ENCODE measurements at regions not wholly inside any gene's neighbourhood (a gene's known extent, or its start where the extent isn't known, plus 50 kb on each side); places are given as distances from the start of the nearest gene placed in this dataset.

DNA sequence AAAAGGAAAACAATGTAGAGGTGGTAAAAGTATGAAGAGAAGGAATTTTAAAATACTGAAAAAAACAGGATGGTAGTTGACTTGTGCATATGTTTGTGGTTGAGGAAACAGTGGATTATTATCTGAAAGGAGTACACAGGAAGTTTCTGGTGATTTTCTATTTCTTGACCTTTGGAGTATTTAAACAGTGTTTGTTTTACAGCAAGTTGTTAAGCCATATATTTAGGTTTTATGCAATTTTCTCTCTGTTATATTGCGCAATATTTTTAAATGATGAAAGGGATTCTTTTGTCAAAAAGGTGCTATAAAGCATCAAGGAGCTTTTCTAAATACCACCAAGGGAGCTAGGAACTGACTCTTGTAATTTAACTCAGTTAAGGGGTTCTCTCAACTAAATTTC, 343.1 kb upstream of the MAOA start:
- no peak for DNase-seq (ENCODE audit: low read depth in 1 of 2, low spot score in 1 of 2)
- TF ChIP-seq JUND (IDR thresholded peaks at IDR 0.05; ENCODE audit: low read depth) = no peak
- in situ Hi-C loops (cut with HindIII; ENCODE audit: low pct_unique_long_range_greater_than_20kb, low sequenced_read_pairs) = no loop called here

DNA sequence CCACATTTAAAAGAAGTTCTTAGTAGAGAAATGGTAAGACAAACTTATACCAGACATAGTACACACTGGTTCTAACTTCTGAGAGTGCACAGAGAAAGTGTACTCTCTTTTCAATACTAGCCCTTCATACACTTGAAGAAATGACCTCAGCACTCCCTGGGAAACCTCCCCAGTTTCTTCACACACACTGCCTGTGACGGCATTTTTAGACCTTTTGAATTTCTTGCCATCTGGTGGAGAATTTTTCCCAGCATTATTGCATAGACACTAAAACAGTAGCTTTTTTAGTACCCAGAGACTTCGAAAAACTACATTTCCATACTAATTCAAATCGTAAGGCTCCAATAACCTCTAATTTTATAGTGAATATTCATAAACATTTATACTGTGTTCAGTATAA, 341.6 kb upstream of the MAOA start:
- in situ Hi-C loops (cut with HindIII; ENCODE audit: low pct_unique_long_range_greater_than_20kb, low sequenced_read_pairs) = no loop called here
- no peak for DNase-seq (ENCODE audit: low read depth in 1 of 2, low spot score in 1 of 2)
- no peak for TF ChIP-seq JUND (IDR thresholded peaks at IDR 0.05; ENCODE audit: low read depth)

DNA sequence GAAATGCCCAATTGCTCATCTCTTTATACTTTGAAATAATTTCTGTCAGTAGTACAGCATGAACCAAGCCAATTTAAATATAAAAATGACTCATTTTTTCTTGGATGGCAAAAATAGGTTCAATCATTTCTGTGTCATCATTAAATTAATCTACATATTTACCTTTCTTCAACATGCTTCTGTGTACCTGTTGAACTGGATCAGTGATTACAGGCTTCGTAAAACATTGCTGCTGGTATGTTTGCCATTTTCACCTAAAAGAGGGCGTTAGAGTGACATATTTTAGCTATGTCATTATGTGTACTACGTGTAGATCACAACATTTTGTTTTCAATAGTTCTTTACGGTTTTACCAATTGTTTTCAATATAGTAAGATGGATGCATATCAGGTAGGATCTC, 340.5 kb upstream of the MAOA start:
- in situ Hi-C loops (cut with HindIII; ENCODE audit: low pct_unique_long_range_greater_than_20kb, low sequenced_read_pairs) = no loop called here
- no peak for TF ChIP-seq JUND (IDR thresholded peaks at IDR 0.05; ENCODE audit: low read depth)
- no peak for DNase-seq (ENCODE audit: low read depth in 1 of 2, low spot score in 1 of 2)

DNA sequence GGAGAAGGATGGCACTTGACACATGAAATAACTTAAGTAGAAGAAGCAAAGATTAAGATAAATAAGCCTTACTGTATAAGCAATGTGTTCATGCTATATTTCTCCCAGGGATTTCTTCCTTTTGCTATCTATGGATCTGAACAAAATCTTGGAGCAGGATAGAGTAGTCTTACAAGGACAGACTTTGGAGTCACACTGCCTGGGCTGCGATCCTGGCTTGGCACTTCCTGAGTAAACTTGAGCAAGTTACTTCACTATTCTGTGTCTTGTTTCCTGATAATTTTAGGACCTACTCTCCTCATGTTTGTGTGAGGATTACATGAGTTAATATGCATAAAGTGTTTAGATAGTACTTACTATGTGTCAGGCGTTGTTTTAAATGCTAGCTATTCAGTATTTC, 340.0 kb upstream of the MAOA start:
- no peak for TF ChIP-seq JUND (IDR thresholded peaks at IDR 0.05; ENCODE audit: low read depth)
- in situ Hi-C loops (cut with HindIII; ENCODE audit: low pct_unique_long_range_greater_than_20kb, low sequenced_read_pairs) = no loop called here
- no peak for DNase-seq (ENCODE audit: low read depth in 1 of 2, low spot score in 1 of 2)

DNA sequence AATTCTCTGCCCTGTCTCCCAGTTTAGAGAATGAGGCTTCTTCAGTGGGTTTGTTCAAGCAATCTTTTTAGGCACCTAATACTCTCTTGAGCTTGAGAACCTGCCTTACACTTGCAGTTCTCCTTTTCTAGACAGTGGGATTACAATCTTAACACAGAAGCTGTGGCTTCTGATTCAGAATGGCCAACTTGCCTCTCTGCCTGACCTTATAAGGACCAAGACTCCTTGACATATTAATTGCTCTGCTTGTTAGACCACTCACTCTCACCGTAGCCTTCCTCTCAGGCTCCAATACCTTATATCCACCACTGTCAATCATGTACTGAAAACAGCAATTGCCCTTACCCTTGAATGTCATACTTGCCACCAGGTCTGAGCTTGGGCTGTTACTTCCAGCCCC, 338.7 kb upstream of the MAOA start:
- in situ Hi-C loops (cut with HindIII; ENCODE audit: low pct_unique_long_range_greater_than_20kb, low sequenced_read_pairs) = no loop called here
- TF ChIP-seq JUND (IDR thresholded peaks at IDR 0.05; ENCODE audit: low read depth) = no peak
- DNase-seq (ENCODE audit: low read depth in 1 of 2, low spot score in 1 of 2) = no peak

DNA sequence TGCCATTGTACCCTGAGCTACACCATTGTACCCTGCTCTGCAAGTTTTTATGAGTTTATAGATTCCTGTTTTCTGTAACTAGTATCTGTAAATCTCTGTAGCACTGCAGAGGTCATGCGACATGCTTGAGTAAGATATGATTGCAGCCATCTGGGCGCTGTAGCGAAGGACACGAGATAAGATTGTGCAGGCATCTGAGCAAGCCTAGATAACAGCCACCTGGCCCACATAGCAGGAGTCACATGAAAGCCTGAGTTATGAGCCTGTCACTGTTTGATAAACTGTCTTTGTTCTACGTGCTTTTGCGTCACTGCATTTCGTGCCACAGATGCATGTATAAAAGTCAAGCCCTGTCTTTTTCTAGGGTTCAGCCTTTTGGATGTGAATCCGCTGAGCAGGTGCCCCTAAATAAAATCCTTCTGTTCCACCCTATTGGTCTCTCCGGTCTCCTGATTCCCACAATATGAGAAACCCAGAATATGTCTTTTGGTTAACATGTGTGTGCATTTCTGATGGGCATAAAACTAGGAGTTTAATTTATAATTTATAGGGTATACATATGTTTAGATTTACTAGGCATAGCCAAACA, 327.6 kb upstream of the MAOA start:
- DNase-seq (ENCODE audit: low read depth in 1 of 2, low spot score in 1 of 2) = no peak
- in situ Hi-C loops (cut with HindIII; ENCODE audit: low pct_unique_long_range_greater_than_20kb, low sequenced_read_pairs) = no loop called here
- no peak for TF ChIP-seq JUND (IDR thresholded peaks at IDR 0.05; ENCODE audit: low read depth)

DNA sequence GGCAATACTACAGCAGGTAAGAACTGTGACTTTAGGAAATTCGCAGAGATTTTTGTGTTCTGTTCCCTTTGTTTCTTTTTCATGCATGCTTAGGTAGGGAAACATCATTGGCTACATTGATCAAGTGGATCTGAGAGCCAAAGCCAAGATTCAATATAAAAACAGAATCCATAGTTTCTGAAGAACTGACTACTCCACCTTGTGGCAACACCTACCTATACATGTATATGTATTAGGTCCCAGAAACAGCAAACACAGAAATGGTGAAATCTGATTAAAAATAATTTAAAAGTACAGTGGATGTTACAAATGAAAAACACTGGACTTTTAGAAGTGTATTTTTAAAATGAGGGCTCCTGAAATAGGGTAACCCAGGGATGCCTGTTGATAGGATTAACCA, 322.6 kb upstream of the MAOA start:
- peak in 1 of 2 experiments; percentile 25 for DNase-seq (ENCODE audit: low read depth in 1 of 2, low spot score in 1 of 2)
- in situ Hi-C loops (cut with HindIII; ENCODE audit: low pct_unique_long_range_greater_than_20kb, low sequenced_read_pairs) = no loop called here
- no peak for TF ChIP-seq JUND (IDR thresholded peaks at IDR 0.05; ENCODE audit: low read depth)

DNA sequence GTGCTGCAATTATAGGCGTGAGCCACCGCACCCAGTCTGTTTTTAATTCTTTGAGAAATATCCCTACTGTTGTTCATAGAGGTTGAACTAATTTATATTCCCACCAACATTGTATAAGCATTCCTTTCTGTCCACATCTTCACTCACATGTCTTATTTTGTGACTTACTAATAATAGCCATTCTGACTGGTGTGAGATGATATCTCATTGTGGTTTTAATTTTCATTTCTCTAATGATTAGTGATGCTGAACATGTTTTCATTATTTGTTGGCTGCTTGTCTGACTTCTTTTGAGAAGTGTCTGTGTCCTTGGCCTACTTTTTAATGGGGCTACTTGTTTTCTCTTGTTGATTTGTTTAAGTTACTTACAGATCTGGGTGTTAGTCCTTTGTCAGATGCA, 310.9 kb upstream of the MAOA start:
- no peak for DNase-seq (ENCODE audit: low read depth in 1 of 2, low spot score in 1 of 2)
- TF ChIP-seq JUND (IDR thresholded peaks at IDR 0.05; ENCODE audit: low read depth) = no peak
- in situ Hi-C loops (cut with HindIII; ENCODE audit: low pct_unique_long_range_greater_than_20kb, low sequenced_read_pairs) = no loop called here

DNA sequence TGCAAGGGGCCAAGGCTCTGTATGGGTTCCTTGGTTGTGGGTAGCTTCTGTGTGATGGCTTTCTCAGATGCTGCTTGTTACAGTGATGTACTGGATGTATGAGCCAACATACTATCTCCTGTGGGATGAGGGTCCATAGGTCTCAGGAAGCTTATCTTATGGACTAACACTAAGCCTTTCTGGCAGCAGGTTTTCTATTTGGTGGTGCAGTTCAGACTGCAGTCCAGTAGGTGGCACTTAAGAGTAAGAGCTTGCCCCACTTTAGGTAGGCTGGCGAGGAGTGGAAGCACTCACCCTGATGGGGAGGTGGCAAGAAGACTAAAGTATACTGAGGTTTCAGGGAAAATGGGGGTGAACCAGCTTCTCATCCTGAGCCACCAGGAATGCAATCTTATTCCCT, 306.7 kb upstream of the MAOA start:
- TF ChIP-seq JUND (IDR thresholded peaks at IDR 0.05; ENCODE audit: low read depth) = no peak
- peak in 1 of 2 experiments; percentile 47 for DNase-seq (ENCODE audit: low read depth in 1 of 2, low spot score in 1 of 2)
- in situ Hi-C loops (cut with HindIII; ENCODE audit: low pct_unique_long_range_greater_than_20kb, low sequenced_read_pairs) = no loop called here

DNA sequence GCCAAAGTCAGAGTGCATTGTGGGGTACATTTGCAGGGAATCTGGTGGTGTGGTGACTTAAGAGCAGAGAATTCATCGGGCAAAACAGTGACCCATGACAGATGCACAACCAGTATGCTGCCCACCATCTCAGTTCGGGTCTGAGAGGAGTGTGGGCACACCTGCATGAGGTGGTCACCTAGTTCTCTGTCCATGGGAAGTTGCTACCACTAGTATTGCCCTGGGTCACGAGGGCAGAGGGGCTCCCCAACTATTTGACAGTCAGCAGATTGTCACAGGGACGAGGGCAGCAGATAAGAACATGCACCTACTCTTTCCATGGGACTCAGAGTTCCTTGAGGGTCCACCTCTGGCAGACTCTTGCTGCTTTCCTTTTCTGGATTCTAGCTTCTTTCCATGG, 305.2 kb upstream of the MAOA start:
- no peak for DNase-seq (ENCODE audit: low read depth in 1 of 2, low spot score in 1 of 2)
- no peak for TF ChIP-seq JUND (IDR thresholded peaks at IDR 0.05; ENCODE audit: low read depth)
- in situ Hi-C loops (cut with HindIII; ENCODE audit: low pct_unique_long_range_greater_than_20kb, low sequenced_read_pairs) = no loop called here

DNA sequence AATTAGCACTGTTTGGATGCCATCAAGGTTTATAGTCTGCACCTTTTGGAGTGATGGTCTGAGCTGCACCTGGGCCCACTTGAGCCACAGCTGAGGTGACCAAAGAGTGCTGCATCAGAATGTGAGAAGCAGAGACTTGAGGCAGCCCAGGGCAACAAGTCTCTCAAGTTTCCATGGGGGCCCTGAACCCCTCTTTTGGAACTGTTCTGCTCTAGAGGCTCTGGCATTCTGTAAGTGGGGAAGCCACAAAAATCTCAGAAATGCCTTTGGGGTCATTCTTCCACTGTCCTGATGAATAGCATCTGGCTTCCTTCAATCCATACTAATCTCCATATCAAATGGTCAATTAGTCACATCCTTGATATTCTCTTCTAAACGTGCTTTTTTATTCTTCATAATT, 298.4 kb upstream of the MAOA start:
- no peak for TF ChIP-seq JUND (IDR thresholded peaks at IDR 0.05; ENCODE audit: low read depth)
- no peak for DNase-seq (ENCODE audit: low read depth in 1 of 2, low spot score in 1 of 2)
- in situ Hi-C loops (cut with HindIII; ENCODE audit: low pct_unique_long_range_greater_than_20kb, low sequenced_read_pairs) = no loop called here

DNA sequence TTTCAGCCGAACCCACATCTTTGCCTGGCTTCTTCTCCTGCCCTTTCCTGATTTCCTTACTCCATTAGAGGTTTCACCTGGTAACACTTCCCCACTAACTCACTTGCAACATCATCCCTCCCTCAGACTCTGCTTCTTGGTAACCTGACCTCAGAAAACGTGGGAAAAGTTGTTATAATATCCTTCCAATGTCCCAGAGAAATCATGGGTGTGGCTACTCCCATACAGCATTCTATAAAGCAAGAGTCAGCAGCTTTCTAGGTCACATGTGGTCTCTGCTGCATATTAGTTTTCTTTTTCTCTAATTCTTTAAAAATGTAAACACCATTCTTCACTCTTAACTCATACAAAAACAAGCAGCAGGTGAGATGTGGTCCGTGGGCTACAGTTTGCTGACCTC, 283.1 kb upstream of the MAOA start:
- DNase-seq (ENCODE audit: low read depth in 1 of 2, low spot score in 1 of 2) = no peak
- no peak for TF ChIP-seq JUND (IDR thresholded peaks at IDR 0.05; ENCODE audit: low read depth)
- in situ Hi-C loops (cut with HindIII; ENCODE audit: low pct_unique_long_range_greater_than_20kb, low sequenced_read_pairs) = no loop called here

DNA sequence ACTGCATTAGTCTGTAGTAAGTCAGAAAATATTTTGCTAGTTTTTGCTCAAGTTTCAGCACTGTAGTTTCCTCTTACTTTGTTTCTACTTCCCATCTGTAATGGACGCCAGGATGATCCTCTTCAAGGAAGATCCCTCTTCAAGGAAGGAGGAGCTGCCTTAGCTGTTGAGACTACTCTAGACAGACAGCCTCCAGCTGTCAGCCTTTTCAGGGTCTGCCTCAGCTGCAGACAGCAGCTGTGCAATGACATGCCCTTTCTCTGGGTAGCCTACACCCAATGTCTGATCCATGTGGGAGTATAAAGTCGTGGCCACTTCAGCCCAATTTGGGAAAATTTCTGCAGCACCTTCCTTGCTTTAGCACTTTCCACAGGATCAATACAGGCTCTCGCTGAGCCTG, 281.0 kb upstream of the MAOA start:
- in situ Hi-C loops (cut with HindIII; ENCODE audit: low pct_unique_long_range_greater_than_20kb, low sequenced_read_pairs) = no loop called here
- TF ChIP-seq JUND (IDR thresholded peaks at IDR 0.05; ENCODE audit: low read depth) = no peak
- DNase-seq (ENCODE audit: low read depth in 1 of 2, low spot score in 1 of 2) = no peak

DNA sequence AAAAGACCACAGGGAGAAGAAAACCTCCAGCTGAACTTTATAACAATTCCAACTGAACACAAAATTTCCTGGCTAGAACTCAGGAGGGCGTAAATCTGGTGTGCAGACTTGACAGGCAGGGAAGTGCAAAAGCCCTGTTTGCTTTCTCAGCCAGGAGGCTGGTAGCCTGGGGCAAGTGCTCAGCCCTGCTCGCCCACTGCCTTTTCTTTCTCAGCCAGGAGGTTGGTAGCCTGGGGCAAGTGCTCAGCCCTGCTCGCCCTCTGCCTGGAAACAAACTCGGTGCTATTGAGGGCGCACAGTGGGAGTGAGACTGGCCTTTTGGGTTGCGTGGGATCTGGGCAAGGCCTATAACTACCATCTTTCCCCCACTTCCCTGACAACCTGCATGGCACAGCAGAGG, 275.4 kb upstream of the MAOA start:
- in situ Hi-C loops (cut with HindIII; ENCODE audit: low pct_unique_long_range_greater_than_20kb, low sequenced_read_pairs) = no loop called here
- DNase-seq (ENCODE audit: low read depth in 1 of 2, low spot score in 1 of 2) = no peak

More for the DNA sequence above, 275.4 kb upstream of the MAOA start:
- TF ChIP-seq JUND (IDR thresholded peaks at IDR 0.05; ENCODE audit: low read depth) = no peak

All from T47D (cell line).